ENCODE measurements at regions not wholly inside any gene's neighbourhood (a gene's known extent, or its start where the extent isn't known, plus 50 kb on each side); places are given as distances from the start of the nearest gene placed in this dataset.

DNA sequence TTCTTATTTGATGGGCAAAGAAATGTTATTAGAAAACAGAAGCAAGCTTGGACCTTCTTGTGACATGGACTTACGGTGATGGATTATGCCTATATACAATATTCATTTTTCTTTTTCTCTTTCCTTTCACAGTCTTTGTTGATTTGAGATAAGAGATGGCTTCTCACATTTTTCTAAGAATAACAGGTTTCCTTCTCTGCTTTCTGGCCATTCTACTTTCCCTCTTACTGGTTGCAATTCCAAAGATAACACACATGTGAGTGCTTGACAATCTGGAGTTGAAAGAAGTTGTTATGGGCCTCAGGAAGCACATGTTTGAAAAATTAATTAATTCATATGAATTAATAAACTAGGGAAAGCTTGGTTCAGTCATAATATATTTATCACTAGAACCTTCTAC lies 89.8 kb upstream of the RPS23 start:
- Histone ChIP-seq H3K9me3 (ENCODE audit: low read length) (no peaks in the 10 kb centered on the region), H3K36me3 (ENCODE audit: insufficient read depth, low read length) (no peaks in the 10 kb centered on the region), H3K27me3 (ENCODE audit: insufficient read depth, low read length) (no peaks in the 10 kb centered on the region), H3K4me3 (ENCODE audit: low read length) (no peak overlapping the region), H2AFZ (ENCODE audit: low read depth, low read length) (no peak overlapping the region), H3K4me1 (ENCODE audit: insufficient read depth, low read length) (no peaks in the 10 kb centered on the region)

DNA sequence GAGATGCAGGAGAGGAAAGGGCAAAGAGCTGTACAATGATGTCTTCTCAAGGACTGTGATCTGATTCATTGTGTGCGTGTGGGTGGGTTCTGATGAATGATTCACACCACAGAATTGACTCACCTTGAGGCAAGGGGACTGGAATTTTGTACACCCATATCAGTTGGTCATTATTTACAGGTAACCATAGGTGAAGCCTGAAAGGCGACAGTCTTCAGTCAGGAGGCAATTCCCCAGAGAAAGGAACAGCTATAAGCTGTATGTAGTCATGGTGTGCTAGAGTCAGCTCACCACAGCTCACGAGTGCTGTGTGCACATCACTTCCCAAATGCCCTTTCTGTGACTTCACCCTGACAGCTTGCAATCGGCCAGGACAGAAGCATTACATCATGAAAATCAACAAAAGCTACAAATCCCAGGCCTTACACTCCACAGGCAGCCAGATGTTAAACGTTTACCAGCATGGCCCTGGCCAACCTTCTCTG lies 87.6 kb upstream of the RPS23 start:
- H3K4me1 ChIP-seq (ENCODE audit: insufficient read depth, low read length): peaks cover 11% of the 10 kb centered on the region
- no peak overlapping the region for H3K4me3 ChIP-seq (ENCODE audit: low read length)

DNA sequence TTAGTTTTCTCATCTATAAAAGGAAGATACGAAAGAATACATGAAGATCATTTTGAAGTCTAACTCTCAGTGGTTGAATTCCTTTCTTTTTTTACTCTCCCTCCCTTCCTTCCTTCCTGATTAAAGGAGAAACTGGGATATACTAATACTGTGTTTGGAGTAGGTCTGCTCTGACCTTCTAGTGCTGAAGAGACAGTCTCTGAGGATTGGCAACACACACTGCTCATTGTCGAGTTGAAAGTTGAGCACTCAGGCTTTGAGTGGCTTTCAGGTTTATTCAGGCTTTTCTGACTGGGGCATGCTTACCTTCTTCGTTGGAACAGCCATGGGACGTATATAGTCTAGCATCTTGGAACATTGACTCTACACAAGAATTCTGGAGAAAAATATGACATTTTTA lies 86.9 kb upstream of the RPS23 start:
- Histone ChIP-seq H3K36me3 (ENCODE audit: insufficient read depth, low read length) (no peaks in the 10 kb centered on the region), H2AFZ (ENCODE audit: low read depth, low read length) (no peak overlapping the region), H3K27me3 (ENCODE audit: insufficient read depth, low read length) (no peaks in the 10 kb centered on the region), H3K9me3 (ENCODE audit: low read length) (no peaks in the 10 kb centered on the region), H3K4me3 (ENCODE audit: low read length) (no peak overlapping the region), H3K4me1 (ENCODE audit: insufficient read depth, low read length) (peaks cover 17% of the 10 kb centered on the region)

More for the DNA sequence above, 87.6 kb upstream of the RPS23 start:
- no peak overlapping the region for H2AFZ ChIP-seq (ENCODE audit: low read depth, low read length)
- H3K36me3 ChIP-seq (ENCODE audit: insufficient read depth, low read length): no peaks in the 10 kb centered on the region
- no peaks in the 10 kb centered on the region for H3K27me3 ChIP-seq (ENCODE audit: insufficient read depth, low read length)
- no peaks in the 10 kb centered on the region for H3K9me3 ChIP-seq (ENCODE audit: low read length)

- Histone ChIP-seq H3K36me3 (ENCODE audit: insufficient read depth, low read length) (no peaks in the 10 kb centered on the region), H3K27me3 (ENCODE audit: insufficient read depth, low read length) (no peaks in the 10 kb centered on the region), H3K4me1 (ENCODE audit: insufficient read depth, low read length) (peaks cover 22% of the 10 kb centered on the region), H3K4me3 (ENCODE audit: low read length) (no peak overlapping the region), H2AFZ (ENCODE audit: low read depth, low read length) (no peak overlapping the region), H3K9me3 (ENCODE audit: low read length) (no peaks in the 10 kb centered on the region)
Measured at GRCh38 chr5:82364497-82364896, 86.3 kb upstream of the RPS23 start.

DNA sequence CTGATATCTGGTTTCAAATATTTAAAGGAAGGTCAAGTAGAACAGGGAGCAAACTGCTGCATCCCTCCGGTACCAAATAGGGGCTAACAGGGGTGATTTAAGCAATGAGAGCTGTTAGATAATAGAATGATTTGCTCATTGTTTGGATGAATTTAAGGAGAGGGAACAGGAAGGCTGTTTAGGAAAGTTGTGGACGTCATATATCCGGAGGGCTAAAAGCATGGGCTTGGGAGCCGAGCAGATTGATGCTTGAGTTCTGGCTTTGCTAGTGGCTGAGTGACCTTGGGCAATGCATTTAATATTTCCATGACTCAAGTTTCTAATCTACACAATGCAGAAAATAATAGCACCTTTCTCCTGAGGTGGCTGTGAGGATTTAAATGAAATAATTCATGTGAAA lies 85.4 kb upstream of the RPS23 start:
- Histone ChIP-seq H3K4me1 (ENCODE audit: insufficient read depth, low read length) (peaks cover 31% of the 10 kb centered on the region), H3K27me3 (ENCODE audit: insufficient read depth, low read length) (no peaks in the 10 kb centered on the region), H3K4me3 (ENCODE audit: low read length) (no peak overlapping the region), H2AFZ (ENCODE audit: low read depth, low read length) (no peak overlapping the region), H3K9me3 (ENCODE audit: low read length) (no peaks in the 10 kb centered on the region), H3K36me3 (ENCODE audit: insufficient read depth, low read length) (no peaks in the 10 kb centered on the region)

GRCh38 chr5:82362636-82363035 lies 84.5 kb upstream of the RPS23 start:
- Histone ChIP-seq H3K4me3 (ENCODE audit: low read length) (no peak overlapping the region), H3K36me3 (ENCODE audit: insufficient read depth, low read length) (no peaks in the 10 kb centered on the region), H3K27me3 (ENCODE audit: insufficient read depth, low read length) (no peaks in the 10 kb centered on the region), H3K9me3 (ENCODE audit: low read length) (no peaks in the 10 kb centered on the region), H3K4me1 (ENCODE audit: insufficient read depth, low read length) (peaks cover 35% of the 10 kb centered on the region), H2AFZ (ENCODE audit: low read depth, low read length) (no peak overlapping the region)

GRCh38 chr5:82360022-82360421 lies 81.9 kb upstream of the RPS23 start:
- Histone ChIP-seq H3K27me3 (ENCODE audit: insufficient read depth, low read length) (no peaks in the 10 kb centered on the region), H3K4me3 (ENCODE audit: low read length) (peak overlapping the region; percentile 5), H3K9me3 (ENCODE audit: low read length) (no peaks in the 10 kb centered on the region), H2AFZ (ENCODE audit: low read depth, low read length) (no peak overlapping the region), H3K4me1 (ENCODE audit: insufficient read depth, low read length) (peaks cover 35% of the 10 kb centered on the region), H3K36me3 (ENCODE audit: insufficient read depth, low read length) (no peaks in the 10 kb centered on the region)

DNA sequence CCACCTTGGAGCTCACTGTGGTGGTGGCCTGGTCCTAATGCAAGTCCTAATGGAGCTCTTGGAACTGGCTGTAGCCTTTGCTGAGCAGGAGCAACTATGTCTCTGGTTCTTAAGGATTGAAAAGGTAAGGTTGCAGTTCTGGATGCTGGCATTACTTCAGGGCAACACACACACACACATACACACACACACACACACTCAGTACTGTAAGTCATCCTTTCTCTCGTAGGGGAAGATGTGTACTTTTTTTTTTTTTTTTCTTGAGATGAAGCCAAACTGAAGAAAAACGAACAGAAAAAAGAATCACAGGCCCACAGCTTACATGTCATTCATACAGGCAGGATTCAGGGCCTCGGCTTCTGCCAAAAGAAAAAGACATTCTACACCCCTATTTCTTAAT lies 81.1 kb upstream of the RPS23 start:
- H3K27me3 ChIP-seq (ENCODE audit: insufficient read depth, low read length): no peaks in the 10 kb centered on the region
- H3K36me3 ChIP-seq (ENCODE audit: insufficient read depth, low read length): no peaks in the 10 kb centered on the region
- H3K4me3 ChIP-seq (ENCODE audit: low read length): no peak overlapping the region
- H3K4me1 ChIP-seq (ENCODE audit: insufficient read depth, low read length): peaks cover 35% of the 10 kb centered on the region
- no peaks in the 10 kb centered on the region for H3K9me3 ChIP-seq (ENCODE audit: low read length)
- no peak overlapping the region for H2AFZ ChIP-seq (ENCODE audit: low read depth, low read length)

- Histone ChIP-seq H3K4me1 (ENCODE audit: insufficient read depth, low read length) (peaks cover 35% of the 10 kb centered on the region), H3K4me3 (ENCODE audit: low read length) (no peak overlapping the region)
Measured at GRCh38 chr5:82358457-82358856, 80.3 kb upstream of the RPS23 start.

DNA sequence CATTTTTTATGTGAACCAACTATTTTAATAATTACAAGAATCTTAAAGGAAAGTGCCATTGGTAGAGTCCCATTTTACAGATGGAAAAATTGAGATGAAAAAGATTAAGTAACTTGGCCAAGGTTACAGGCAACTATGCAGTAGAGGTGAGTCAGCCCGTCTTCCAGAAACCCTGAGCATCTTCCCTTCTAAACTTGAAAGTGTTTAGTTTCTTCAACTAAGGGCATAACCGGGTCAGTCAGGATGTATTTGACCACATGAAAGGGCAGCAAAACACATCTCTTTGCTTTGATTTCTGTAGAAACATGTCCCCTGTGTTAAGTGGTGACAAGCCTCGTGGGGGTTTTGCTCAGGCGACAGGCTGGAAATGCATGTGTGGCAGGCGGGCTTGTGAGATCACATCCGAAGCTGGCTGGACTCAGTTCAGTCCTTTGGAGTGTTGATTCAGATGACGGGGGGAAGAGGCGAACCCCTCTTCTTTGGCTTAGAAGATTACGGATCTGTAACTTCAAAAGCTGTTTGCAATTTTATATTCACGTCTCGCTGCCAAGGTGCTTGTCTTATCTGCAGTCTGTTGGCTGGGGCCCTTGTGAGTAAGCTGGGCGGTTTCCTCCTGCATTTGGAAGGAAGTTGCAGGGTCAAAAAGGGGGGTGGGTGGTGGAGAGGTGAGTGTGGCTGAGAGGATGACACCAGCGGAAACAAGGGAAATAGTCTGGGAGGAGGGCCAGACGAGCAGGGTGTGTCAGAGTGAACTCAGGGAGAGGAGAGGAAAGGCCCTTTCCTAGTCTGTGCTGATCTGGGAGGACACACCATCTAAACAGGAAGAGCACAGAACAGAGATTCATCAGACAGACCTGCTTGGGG lies 78.9 kb upstream of the RPS23 start:
- H3K4me1 ChIP-seq (ENCODE audit: insufficient read depth, low read length): peaks cover 35% of the 10 kb centered on the region

More at GRCh38 chr5:82358457-82358856, 80.3 kb upstream of the RPS23 start:
- Histone ChIP-seq H3K9me3 (ENCODE audit: low read length) (no peaks in the 10 kb centered on the region), H3K36me3 (ENCODE audit: insufficient read depth, low read length) (no peaks in the 10 kb centered on the region), H3K27me3 (ENCODE audit: insufficient read depth, low read length) (no peaks in the 10 kb centered on the region), H2AFZ (ENCODE audit: low read depth, low read length) (no peak overlapping the region)

DNA sequence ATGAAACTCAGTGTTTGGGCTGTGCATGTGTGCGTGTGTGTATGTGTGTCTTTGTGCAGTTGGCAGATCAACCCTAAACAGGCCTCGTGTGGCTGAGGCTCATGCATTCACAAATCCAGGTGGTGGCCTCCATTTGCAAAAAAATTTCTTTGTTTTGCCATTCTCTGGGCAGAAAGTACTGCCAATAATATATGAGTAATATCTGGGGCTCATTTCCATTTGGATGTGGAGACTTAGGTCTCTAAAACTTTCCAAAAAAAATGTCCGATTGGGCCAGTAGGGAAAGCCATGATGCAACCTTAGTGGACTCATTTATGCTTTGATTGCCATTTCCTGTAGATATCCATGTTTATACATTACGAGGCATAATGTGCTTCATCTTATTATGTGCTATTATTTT lies 77.9 kb upstream of the RPS23 start:
- Histone ChIP-seq H2AFZ (ENCODE audit: low read depth, low read length) (no peak overlapping the region), H3K4me3 (ENCODE audit: low read length) (no peak overlapping the region), H3K36me3 (ENCODE audit: insufficient read depth, low read length) (no peaks in the 10 kb centered on the region), H3K9me3 (ENCODE audit: low read length) (no peaks in the 10 kb centered on the region), H3K4me1 (ENCODE audit: insufficient read depth, low read length) (peaks cover 27% of the 10 kb centered on the region), H3K27me3 (ENCODE audit: insufficient read depth, low read length) (no peaks in the 10 kb centered on the region)

More for the DNA sequence above, 78.9 kb upstream of the RPS23 start:
- Histone ChIP-seq H3K9me3 (ENCODE audit: low read length) (no peaks in the 10 kb centered on the region), H2AFZ (ENCODE audit: low read depth, low read length) (no peak overlapping the region), H3K36me3 (ENCODE audit: insufficient read depth, low read length) (no peaks in the 10 kb centered on the region), H3K4me3 (ENCODE audit: low read length) (no peak overlapping the region), H3K27me3 (ENCODE audit: insufficient read depth, low read length) (no peaks in the 10 kb centered on the region)

DNA sequence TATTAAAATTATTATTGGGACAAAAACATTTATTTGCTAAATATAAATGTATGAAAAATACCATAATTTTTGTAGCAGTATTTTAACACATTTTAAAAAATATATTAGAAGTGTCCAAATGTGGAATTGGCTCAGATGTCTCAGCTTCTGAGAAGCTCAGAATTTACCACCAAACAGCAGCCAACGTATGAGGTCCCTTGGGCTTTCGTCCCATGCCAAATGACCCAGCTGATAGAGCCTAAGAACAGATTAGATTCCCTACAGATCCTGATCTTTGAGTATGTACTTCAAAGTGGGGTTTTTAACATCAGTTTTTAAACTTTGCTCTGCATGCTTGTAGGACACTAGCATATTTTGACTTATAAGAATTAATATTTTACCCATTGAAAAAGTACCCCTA lies 77.3 kb upstream of the RPS23 start:
- Histone ChIP-seq H3K36me3 (ENCODE audit: insufficient read depth, low read length) (no peaks in the 10 kb centered on the region), H3K27me3 (ENCODE audit: insufficient read depth, low read length) (no peaks in the 10 kb centered on the region), H3K4me3 (ENCODE audit: low read length) (no peak overlapping the region), H3K9me3 (ENCODE audit: low read length) (no peaks in the 10 kb centered on the region), H2AFZ (ENCODE audit: low read depth, low read length) (no peak overlapping the region), H3K4me1 (ENCODE audit: insufficient read depth, low read length) (peaks cover 22% of the 10 kb centered on the region)

DNA sequence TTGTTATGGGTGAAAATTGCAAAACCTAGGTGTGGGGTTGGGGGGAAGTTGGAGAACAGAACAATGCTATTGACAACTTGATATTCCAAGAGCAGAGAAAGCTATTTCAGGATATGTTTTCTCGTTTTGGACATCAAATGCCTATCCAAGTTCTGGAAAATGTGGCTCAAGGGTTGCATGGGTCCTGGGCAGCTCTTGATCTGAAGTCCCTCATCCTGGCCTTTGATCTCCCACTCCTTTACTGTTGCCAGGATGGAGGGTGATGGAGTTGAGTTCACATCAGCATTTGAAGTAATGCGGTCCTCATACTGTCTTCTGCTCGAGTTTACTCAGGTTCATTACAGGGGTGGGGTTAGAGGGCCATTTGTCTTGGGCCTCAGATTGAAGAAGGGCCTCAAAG lies 76.9 kb upstream of the RPS23 start:
- Histone ChIP-seq H3K4me3 (ENCODE audit: low read length) (no peak overlapping the region), H3K27me3 (ENCODE audit: insufficient read depth, low read length) (no peaks in the 10 kb centered on the region), H3K36me3 (ENCODE audit: insufficient read depth, low read length) (no peaks in the 10 kb centered on the region), H3K4me1 (ENCODE audit: insufficient read depth, low read length) (peaks cover 18% of the 10 kb centered on the region), H2AFZ (ENCODE audit: low read depth, low read length) (no peak overlapping the region), H3K9me3 (ENCODE audit: low read length) (no peaks in the 10 kb centered on the region)

- H3K4me3 ChIP-seq (ENCODE audit: low read length): no peak overlapping the region
- H3K9me3 ChIP-seq (ENCODE audit: low read length): no peaks in the 10 kb centered on the region
- no peak overlapping the region for H2AFZ ChIP-seq (ENCODE audit: low read depth, low read length)
- peaks cover 14% of the 10 kb centered on the region for H3K4me1 ChIP-seq (ENCODE audit: insufficient read depth, low read length)
- H3K27me3 ChIP-seq (ENCODE audit: insufficient read depth, low read length): no peaks in the 10 kb centered on the region
- H3K36me3 ChIP-seq (ENCODE audit: insufficient read depth, low read length): no peaks in the 10 kb centered on the region
Measured at GRCh38 chr5:82354543-82354942, 76.4 kb upstream of the RPS23 start.

All from neuron (in vitro differentiated cells).